ENCODE measurements at regions not wholly inside any gene's neighbourhood (a gene's known extent, or its start where the extent isn't known, plus 50 kb on each side); places are given as distances from the start of the nearest gene placed in this dataset.

DNA sequence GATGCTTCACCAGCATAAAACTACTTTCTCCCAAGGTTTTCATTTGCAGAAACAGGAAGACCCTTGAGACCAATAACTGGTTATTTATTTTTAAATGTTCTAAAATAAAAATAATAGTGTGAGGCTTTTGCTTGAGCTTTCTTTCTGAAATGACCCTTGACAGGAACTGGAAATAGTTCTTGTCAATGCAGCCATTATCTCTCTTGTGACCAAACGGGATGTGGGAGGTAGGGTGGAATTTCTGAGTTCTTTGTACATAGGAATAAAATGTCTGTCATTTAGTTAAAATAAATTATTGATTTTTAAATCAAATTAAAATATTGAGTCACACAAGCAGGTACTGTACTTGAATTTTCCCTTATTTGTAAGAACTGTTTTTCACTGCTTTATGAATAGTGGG lies 110.2 kb upstream of the CCN2 start:
- intact Hi-C loops (cut with micrococcal nuclease; ENCODE audit: unreplicated experiment) (loop anchor here (5.0 kb wide), 1 partner anchor 109 kb away; the partner anchor contains the start of gene CCN2), in situ Hi-C loops (cut with HindIII; ENCODE audit: extremely low pct_ligation_motif_present, low pct_unique_long_range_greater_than_20kb) (no loop called here)
- no peak for ATAC-seq
- H4K20me1 ChIP-seq (ENCODE audit: insufficient read depth, low read length) = no peaks in the 10 kb centered on the region
- DNase-seq (ENCODE audit: low spot score) = no peak
- H2AFZ ChIP-seq (ENCODE audit: low read length) = no peak overlapping the region
- H3K79me2 ChIP-seq (ENCODE audit: insufficient read depth, low read length) = no peaks in the 10 kb centered on the region
- no TSS peak for BruUV-seq (replicated peaks)
- no peak overlapping the region for H3K9ac ChIP-seq (ENCODE audit: insufficient read depth, low read depth, low read length)
- H3K27me3 ChIP-seq (ENCODE audit: control insufficient read depth in 1 of 2, insufficient read depth in 2 of 2, low read length in 2 of 2) = no peaks in the 10 kb centered on the region; a peak in 1 of 5 replicates
- no peaks in the 10 kb centered on the region for H3K9me3 ChIP-seq (ENCODE audit: low read length)
- ChIA-PET CTCF (ENCODE audit: low intra/inter-chr PET ratio, low total read pairs) (no interaction called here), POLR2A (interaction anchor here (1.5 kb wide), 1 partner anchor 110 kb away, joined by 4 read pairs; the partner anchor contains the start of gene CCN2)
- H3K4me1 ChIP-seq (ENCODE audit: insufficient read depth, low read length) = peaks cover 20% of the 10 kb centered on the region
- H3K36me3 ChIP-seq (replicated peaks in 1 of 2; ENCODE audit: control insufficient read depth in 1 of 2, insufficient read depth in 2 of 2, low read length in 2 of 2) = no peaks in the 10 kb centered on the region
- 19% methylated on average over 1 of the region's 1 CpG for WGBS (ENCODE audit: low lambda C conversion rate)
- H3K4me2 ChIP-seq (ENCODE audit: low read depth, low read length) = no peak overlapping the region
- no peak for FAIRE-seq
- TF ChIP-seq ZNF768 (CRISPR knock-in tag; IDR thresholded peaks at IDR 0.05) (no peak), RERE (CRISPR knock-in tag; IDR thresholded peaks at IDR 0.05; ENCODE audit: low read depth) (no peak), ZNF225 (CRISPR knock-in tag; IDR thresholded peaks at IDR 0.05) (no peak), ETV6 (CRISPR knock-in tag; conservative IDR thresholded peaks at IDR 0.05) (no peak), DR1 (CRISPR knock-in tag; IDR thresholded peaks at IDR 0.05) (no peak), ZNF761 (CRISPR knock-in tag; conservative IDR thresholded peaks at IDR 0.05) (no peak), SRY (CRISPR knock-in tag; IDR thresholded peaks at IDR 0.05) (no peak), ZMYM4 (CRISPR knock-in tag; IDR thresholded peaks at IDR 0.05) (no peak)
- H3K4me3 ChIP-seq (replicated peaks in 1 of 3; ENCODE audit: insufficient read depth in 1 of 3, low read depth in 2 of 3, low read length in 3 of 3) = no peak overlapping the region
- H3K27ac ChIP-seq (ENCODE audit: extremely low read length, insufficient read depth, low read length) = no peak overlapping the region

All from HepG2 (cell line).